ENCODE measurements at regions not wholly inside any gene's neighbourhood (a gene's known extent, or its start where the extent isn't known, plus 50 kb on each side); places are given as distances from the start of the nearest gene placed in this dataset.

DNA sequence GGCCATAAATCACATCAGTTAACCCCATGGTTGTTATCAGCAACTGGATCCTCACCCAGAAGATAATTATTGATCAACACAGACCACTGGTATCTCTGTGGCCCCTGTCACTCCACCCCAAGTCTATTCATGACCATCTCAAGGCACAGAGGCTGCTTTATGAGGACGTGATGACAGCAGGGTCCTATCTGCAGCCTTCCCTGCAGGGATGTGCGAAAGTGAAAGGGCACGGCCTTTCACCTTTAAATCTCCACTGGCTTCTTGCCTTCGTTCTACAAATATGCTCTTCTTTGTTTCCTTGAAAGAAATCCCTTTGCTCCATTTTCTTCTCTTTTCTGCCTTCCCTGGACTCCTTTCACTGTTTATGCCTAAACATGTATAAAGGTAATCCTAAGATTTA is 170.6 kb upstream of the EDNRA start:
- H3K27me3 Mint-ChIP-seq (ENCODE audit: low read depth) = no peaks in the 10 kb centered on the region
- TF ChIP-seq, protein P1, sequence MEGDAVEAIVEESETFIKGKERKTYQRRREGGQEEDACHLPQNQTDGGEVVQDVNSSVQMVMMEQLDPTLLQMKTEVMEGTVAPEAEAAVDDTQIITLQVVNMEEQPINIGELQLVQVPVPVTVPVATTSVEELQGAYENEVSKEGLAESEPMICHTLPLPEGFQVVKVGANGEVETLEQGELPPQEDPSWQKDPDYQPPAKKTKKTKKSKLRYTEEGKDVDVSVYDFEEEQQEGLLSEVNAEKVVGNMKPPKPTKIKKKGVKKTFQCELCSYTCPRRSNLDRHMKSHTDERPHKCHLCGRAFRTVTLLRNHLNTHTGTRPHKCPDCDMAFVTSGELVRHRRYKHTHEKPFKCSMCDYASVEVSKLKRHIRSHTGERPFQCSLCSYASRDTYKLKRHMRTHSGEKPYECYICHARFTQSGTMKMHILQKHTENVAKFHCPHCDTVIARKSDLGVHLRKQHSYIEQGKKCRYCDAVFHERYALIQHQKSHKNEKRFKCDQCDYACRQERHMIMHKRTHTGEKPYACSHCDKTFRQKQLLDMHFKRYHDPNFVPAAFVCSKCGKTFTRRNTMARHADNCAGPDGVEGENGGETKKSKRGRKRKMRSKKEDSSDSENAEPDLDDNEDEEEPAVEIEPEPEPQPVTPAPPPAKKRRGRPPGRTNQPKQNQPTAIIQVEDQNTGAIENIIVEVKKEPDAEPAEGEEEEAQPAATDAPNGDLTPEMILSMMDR (conservative IDR thresholded peaks at IDR 0.05) = no peak
- peak overlapping the region; percentile 71 for H3K27ac Mint-ChIP-seq (ENCODE audit: unreplicated experiment)
- DNase-seq (ENCODE audit: low read depth, low spot score) = peak; percentile 23
- peaks cover 2% of the 10 kb centered on the region for H3K9me3 Mint-ChIP-seq
- peaks cover 67% of the 10 kb centered on the region for H3K4me1 Mint-ChIP-seq
- no peaks in the 10 kb centered on the region for H3K36me3 Mint-ChIP-seq (ENCODE audit: low read depth)
- peak overlapping the region; percentile 51 for H3K4me3 Mint-ChIP-seq

DNA sequence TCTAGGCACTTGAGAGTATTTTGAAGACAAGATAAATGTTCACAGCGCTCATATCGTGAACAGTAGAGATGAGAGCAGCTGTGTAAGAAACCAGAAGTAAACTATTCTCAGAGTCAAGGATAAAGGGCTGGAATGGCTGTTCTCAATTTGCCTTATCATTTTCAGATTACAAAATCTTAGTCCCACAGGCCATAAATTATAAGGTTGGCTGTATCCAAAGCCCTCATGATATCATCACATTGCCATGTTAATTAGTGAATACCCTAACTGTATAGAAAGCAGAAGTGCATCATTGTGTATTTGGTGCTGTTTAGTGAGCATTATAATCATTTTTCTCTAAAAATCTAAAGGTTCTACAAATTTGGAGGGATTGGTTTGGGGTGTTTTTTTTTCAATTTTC is 168.9 kb upstream of the EDNRA start:
- no peaks in the 10 kb centered on the region for H3K36me3 Mint-ChIP-seq (ENCODE audit: low read depth)

DNA sequence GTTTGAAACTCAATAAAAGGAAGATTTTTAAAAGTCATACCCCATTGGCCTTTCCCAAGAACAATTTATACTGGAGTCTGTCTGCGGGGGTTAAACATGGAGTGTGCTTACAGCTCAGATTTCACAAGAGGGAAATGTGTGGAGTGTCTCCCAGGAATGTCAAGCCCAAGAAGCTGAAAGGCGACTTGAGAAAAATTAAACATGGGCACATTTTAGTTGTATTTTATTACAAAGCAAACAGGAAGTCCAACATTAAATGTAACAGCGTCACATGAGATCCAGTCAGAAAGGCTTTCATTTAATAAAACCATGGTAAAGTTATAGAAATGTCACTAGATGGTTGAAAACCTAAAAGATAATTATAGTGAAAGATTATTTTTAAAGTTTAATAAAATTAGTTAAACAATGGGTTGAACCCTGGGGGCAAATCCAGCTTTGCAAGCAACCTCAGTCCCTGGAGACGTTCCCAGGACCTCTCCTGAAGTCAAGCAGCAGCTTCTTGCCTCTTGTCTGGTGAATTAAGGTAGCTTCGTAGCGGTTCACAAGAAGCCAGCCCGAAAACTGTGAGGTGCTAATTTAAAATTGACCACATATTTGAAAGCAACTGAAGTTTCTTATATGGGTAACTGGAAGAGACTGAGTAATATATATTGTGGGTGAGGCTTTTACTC is 168.4 kb upstream of the EDNRA start:
- TF ChIP-seq, protein P1 (conservative IDR thresholded peaks at IDR 0.05) = no peak
- peak overlapping the region; percentile 28 for H3K4me3 Mint-ChIP-seq
- DNase-seq (ENCODE audit: low read depth, low spot score) = no peak
- H3K9me3 Mint-ChIP-seq = peaks cover 2% of the 10 kb centered on the region
- no peaks in the 10 kb centered on the region for H3K27me3 Mint-ChIP-seq (ENCODE audit: low read depth)
- no peaks in the 10 kb centered on the region for H3K36me3 Mint-ChIP-seq (ENCODE audit: low read depth)
- H3K27ac Mint-ChIP-seq (ENCODE audit: unreplicated experiment) = peak overlapping the region; percentile 94
- H3K4me1 Mint-ChIP-seq = peaks cover 67% of the 10 kb centered on the region

More for the DNA sequence above, 168.9 kb upstream of the EDNRA start:
- no peak overlapping the region for H3K4me3 Mint-ChIP-seq
- TF ChIP-seq, protein P1 (conservative IDR thresholded peaks at IDR 0.05) = no peak
- H3K4me1 Mint-ChIP-seq = peaks cover 67% of the 10 kb centered on the region
- DNase-seq (ENCODE audit: low read depth, low spot score) = no peak
- H3K27ac Mint-ChIP-seq (ENCODE audit: unreplicated experiment) = peak overlapping the region; percentile 44
- H3K9me3 Mint-ChIP-seq = peaks cover 2% of the 10 kb centered on the region
- H3K27me3 Mint-ChIP-seq (ENCODE audit: low read depth) = no peaks in the 10 kb centered on the region

DNA sequence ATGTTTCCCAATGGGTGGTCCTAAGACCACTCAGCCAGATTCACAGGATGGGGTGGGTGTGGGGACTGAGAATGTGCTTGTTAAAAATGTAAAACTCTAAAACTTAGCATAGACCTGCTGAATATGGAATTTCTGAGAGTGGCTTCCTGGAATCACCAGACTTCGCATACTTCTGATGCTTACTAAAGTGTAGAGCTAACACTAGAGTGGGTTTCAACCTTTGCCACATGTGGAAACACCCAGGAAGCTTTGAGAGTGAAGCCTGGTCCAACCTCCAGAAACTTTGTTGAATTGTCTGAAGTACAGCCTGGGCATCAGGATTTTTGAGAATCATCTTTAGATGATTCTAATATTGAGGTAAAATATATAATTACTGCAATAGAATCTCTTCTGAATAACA is 167.8 kb upstream of the EDNRA start:
- Mint-ChIP-seq H3K4me3 (no peak overlapping the region), H3K27ac (ENCODE audit: unreplicated experiment) (no peak overlapping the region), H3K9me3 (peaks cover 2% of the 10 kb centered on the region), H3K27me3 (ENCODE audit: low read depth) (no peaks in the 10 kb centered on the region), H3K36me3 (ENCODE audit: low read depth) (no peaks in the 10 kb centered on the region), H3K4me1 (peaks cover 65% of the 10 kb centered on the region)
- TF ChIP-seq, protein P1 (conservative IDR thresholded peaks at IDR 0.05) = no peak
- DNase-seq (ENCODE audit: low read depth, low spot score) = no peak

DNA sequence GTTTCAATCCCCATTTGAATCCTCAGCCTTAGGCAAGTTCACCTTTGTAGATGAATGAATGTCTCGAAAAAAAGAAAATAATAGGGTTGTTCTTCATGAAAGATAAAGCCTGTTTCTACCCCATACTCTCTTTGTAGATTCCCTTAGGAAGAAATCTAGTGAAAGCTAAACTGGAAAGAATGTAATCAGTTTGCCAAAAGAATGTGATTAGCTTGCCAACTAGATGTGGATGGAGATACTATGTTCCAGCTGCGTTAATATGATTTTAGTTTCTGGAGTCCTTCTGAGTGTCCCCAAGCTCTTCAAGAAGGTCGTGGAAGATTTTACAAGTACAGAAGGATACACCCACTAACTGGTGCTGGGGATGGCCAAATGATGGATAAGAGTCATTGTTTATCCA is 162.3 kb upstream of the EDNRA start:
- Mint-ChIP-seq H3K9me3 (no peaks in the 10 kb centered on the region), H3K4me3 (no peak overlapping the region), H3K27me3 (ENCODE audit: low read depth) (no peaks in the 10 kb centered on the region), H3K27ac (ENCODE audit: unreplicated experiment) (no peak overlapping the region), H3K36me3 (ENCODE audit: low read depth) (no peaks in the 10 kb centered on the region), H3K4me1 (peaks cover 12% of the 10 kb centered on the region)
- DNase-seq (ENCODE audit: low read depth, low spot score) = no peak
- TF ChIP-seq, protein P1 (conservative IDR thresholded peaks at IDR 0.05) = no peak
